Esophagus squamous epithelium (tissue), 4 donors: ENCODE measurements at regions not wholly inside any gene's neighbourhood (a gene's known extent, or its start where the extent isn't known, plus 50 kb on each side); places are given as distances from the start of the nearest gene placed in this dataset.
"Not testable (repeated sequence)": the region's sequence is repeated elsewhere in the genome, so short reads cannot be mapped to it uniquely, and the experiment has no call there.

ENCODE experiments used
- CTCF ChIP-seq, 6 experiments: fragments of 450-650 bp in 4 of 6; fragments of 200-600 bp in 2 of 6; sonication (generic) in 2 of 6; IDR thresholded peaks; one replicate each; pipeline ENCODE4 v1.5.1; 2016 to 2019; ENCODE audit warnings: antibody characterized with exemption in 6 of 6, mild to moderate bottlenecking in 4 of 6, moderate library complexity in 4 of 6
- POLR2A ChIP-seq, 4 donors: fragments of 450-650 bp; IDR thresholded peaks; one replicate each; pipeline ENCODE4 v1.6.1; 2017; ENCODE audit warnings: antibody characterized with exemption in 4 of 4, mild to moderate bottlenecking in 4 of 4, moderate library complexity in 3 of 4

- TF ChIP-seq CTCF, POLR2A (IDR thresholded peaks at IDR 0.05): not testable (repeated sequence)
These were observed 106.1 kb upstream of the ROPN1B start for GRCh38 chr3:125862841-125863254.
